ENCODE measurements at regions not wholly inside any gene's neighbourhood (a gene's known extent, or its start where the extent isn't known, plus 50 kb on each side); places are given as distances from the start of the nearest gene placed in this dataset.

- Histone ChIP-seq H3K56ac (ENCODE audit: insufficient read length, low read depth, low read length) (no peak overlapping the region), H3K4ac (ENCODE audit: low read depth, low read length) (no peak overlapping the region), H2BK20ac (ENCODE audit: low read depth, low read length, poor library complexity, severe bottlenecking) (no peak overlapping the region), H4K91ac (ENCODE audit: insufficient read length, low read depth, low read length) (no peak overlapping the region), H2AK5ac (ENCODE audit: insufficient read length, low read length) (no peak overlapping the region), H3K23ac (ENCODE audit: insufficient read length, low read depth, low read length) (no peak overlapping the region), H2BK120ac (ENCODE audit: low read depth, low read length, poor library complexity, severe bottlenecking) (no peak overlapping the region), H2BK5ac (ENCODE audit: insufficient read length, low read length) (no peak overlapping the region), H2AFZ (ENCODE audit: low read length) (no peak overlapping the region), H3K23me2 (ENCODE audit: insufficient read length, low read depth, low read length, poor library complexity, severe bottlenecking) (no peaks in the 10 kb centered on the region), H3K4me1 (ENCODE audit: insufficient read depth, low read length) (no peaks in the 10 kb centered on the region), H3T11ph (ENCODE audit: low read length) (no peak overlapping the region), H2BK15ac (ENCODE audit: low read depth, low read length) (no peak overlapping the region), H3K79me2 (ENCODE audit: insufficient read depth, low read length) (no peaks in the 10 kb centered on the region), H3K9ac (ENCODE audit: extremely low read depth, insufficient read length, low read length) (no peak overlapping the region), H3K27ac (ENCODE audit: insufficient read length, low read depth, low read length) (no peak overlapping the region), H2BK12ac (ENCODE audit: insufficient read length, low read depth, low read length) (no peak overlapping the region), H4K8ac (replicated peaks; ENCODE audit: insufficient read length, low read depth, low read length) (no peak overlapping the region), H4K5ac (ENCODE audit: insufficient read length, low read depth, low read length) (no peak overlapping the region), H4K20me1 (ENCODE audit: control insufficient read depth, insufficient read depth, insufficient read length) (no peaks in the 10 kb centered on the region), H3K18ac (ENCODE audit: insufficient read length, low read depth, low read length) (no peak overlapping the region), H3K79me1 (ENCODE audit: insufficient read depth, low read depth, low read length, poor library complexity, severe bottlenecking) (no peaks in the 10 kb centered on the region), H3K27me3 (ENCODE audit: insufficient read depth, low read length) (no peaks in the 10 kb centered on the region), H3K9me3 (ENCODE audit: control insufficient read depth, low read depth, low read length) (no peaks in the 10 kb centered on the region), H3K14ac (ENCODE audit: insufficient read depth, low read length) (no peak overlapping the region), H3K4me2 (ENCODE audit: insufficient read depth, insufficient read length, low read length) (no peak overlapping the region)
- no peak for TF ChIP-seq CTCF (conservative IDR thresholded peaks at IDR 0.05)
- WGBS (ENCODE audit: extremely low coverage, insufficient read length, low lambda C conversion rate), result no CpG with 5 or more reads among the region's 1 CpG
- Mint-ChIP-seq H3K36me3 (ENCODE audit: insufficient read depth in 1 of 3, low read depth in 3 of 3) (no peaks in the 10 kb centered on the region), H3K4me1 (peaks cover 6 to 7% of the 10 kb centered on the region in 2 experiments), H3K9me3 (no peaks in the 10 kb centered on the region), H3K27me3 (ENCODE audit: low read depth) (no peaks in the 10 kb centered on the region; the same call in 1 of the 2 replicates), H3K27ac (no peak overlapping the region), H3K4me3 (no peak overlapping the region)
- no peak for DNase-seq
Observed at GRCh38 chr11:97028836-97029406, 639.1 kb downstream of the JRKL start.
